Esophagus squamous epithelium (tissue), 5 donors: ENCODE measurements at regions not wholly inside any gene's neighbourhood (a gene's known extent, or its start where the extent isn't known, plus 50 kb on each side); places are given as distances from the start of the nearest gene placed in this dataset.
A peak's percentile ranks its signal among the peaks of the same experiment; 100 is the strongest.

Experiments used
- DNase-seq: peaks from one replicate; lab custom pipeline; 2025; lab: John Stamatoyannopoulos, UW
- H3K27ac ChIP-seq, 4 donors: fragments of 200-600 bp; sonication (generic); one replicate each; pipeline ENCODE4 v1.5.1; 2016 to 2019; ENCODE audit warnings: mild to moderate bottlenecking in 1 of 4
- H3K27me3 ChIP-seq, 4 donors: fragments of 200-600 bp; sonication (generic); 1 replicate in 3 of 4; 2 replicates in 1 of 4; pipeline versions ENCODE4 v1.5.1 to v1.6.0; 2017 to 2021; ENCODE audit warnings: antibody characterized with exemption in 1 of 4
- H3K36me3 ChIP-seq, 3 donors: fragments of 200-600 bp; sonication (generic); one replicate each; pipeline ENCODE4 v1.5.1; 2016 to 2019
- H3K4me1 ChIP-seq, 3 donors: fragments of 200-600 bp; sonication (generic); one replicate each; pipeline ENCODE4 v1.5.1; 2017 to 2019
- H3K4me3 ChIP-seq, 4 donors: fragments of 200-600 bp; sonication (generic); 1 replicate in 3 of 4; 2 replicates in 1 of 4; pipeline ENCODE4 v1.5.1; 2016 to 2019; ENCODE audit warnings: mild to moderate bottlenecking in 2 of 4, moderate library complexity in 1 of 4
- H3K9me3 ChIP-seq, 3 donors: fragments of 200-600 bp; sonication (generic); one replicate each; pipeline ENCODE4 v1.5.1; 2016 to 2019
- CTCF ChIP-seq, 6 experiments: fragments of 450-650 bp in 4 of 6; fragments of 200-600 bp in 2 of 6; sonication (generic) in 2 of 6; IDR thresholded peaks; one replicate each; pipeline ENCODE4 v1.5.1; 2016 to 2019; ENCODE audit warnings: antibody characterized with exemption in 6 of 6, mild to moderate bottlenecking in 4 of 6, moderate library complexity in 4 of 6
- POLR2A ChIP-seq, 4 donors: fragments of 450-650 bp; IDR thresholded peaks; one replicate each; pipeline ENCODE4 v1.6.1; 2017; ENCODE audit warnings: antibody characterized with exemption in 4 of 4, mild to moderate bottlenecking in 4 of 4, moderate library complexity in 3 of 4
- WGBS, 2 donors: methylation state at CpG; one replicate each; pipeline ENCODE4 v1.1.5; 2018; 5-methylcytosine and 5-hydroxymethylcytosine counted together
- intact Hi-C: fragments of 100-400 bp; cut with DNase I; formaldehyde crosslinking; loops from one replicate; pipeline ENCODE4 v1.15.0; 2022
- donor health status: DM: yes; HTN: yes; CAD: no.

- no peaks in the 10 kb centered on the region for H3K36me3 ChIP-seq
- H3K4me3 ChIP-seq = no peak overlapping the region
- peaks cover 0 to 21% (median 0%) of the 10 kb centered on the region in 3 donors for H3K4me1 ChIP-seq
- 83 to 87% methylated on average over 6 of the region's 6 CpGs for WGBS, 2 donors
- intact Hi-C loops = no loop called here
- H3K9me3 ChIP-seq = no peaks in the 10 kb centered on the region
- TF ChIP-seq CTCF (IDR thresholded peaks at IDR 0.05) (no peak), POLR2A (IDR thresholded peaks at IDR 0.05) (no peak)
- no peak for DNase-seq
- no peak overlapping the region for H3K27ac ChIP-seq
- no peaks in the 10 kb centered on the region for H3K27me3 ChIP-seq
Observed at GRCh38 chr1:244207042-244207934, 156.2 kb downstream of the ZBTB18 start.

GRCh38 chr1:244207935-244208244 lies 156.8 kb downstream of the ZBTB18 start:
- Histone ChIP-seq H3K4me3 (no peak overlapping the region), H3K4me1 (peaks cover 0 to 27% (median 5%) of the 10 kb centered on the region in 3 donors), H3K36me3 (no peaks in the 10 kb centered on the region), H3K27me3 (no peaks in the 10 kb centered on the region), H3K9me3 (no peaks in the 10 kb centered on the region), H3K27ac (no peak overlapping the region)
- no peak for DNase-seq
- intact Hi-C loops = no loop called here
- TF ChIP-seq CTCF (IDR thresholded peaks at IDR 0.05) (no peak), POLR2A (IDR thresholded peaks at IDR 0.05) (no peak)
- WGBS, 2 donors = 59 to 64% methylated on average over 2 of the region's 2 CpGs

- Histone ChIP-seq H3K27me3 (no peaks in the 10 kb centered on the region), H3K4me3 (no peak overlapping the region), H3K27ac (no peak overlapping the region), H3K9me3 (no peaks in the 10 kb centered on the region), H3K4me1 (peaks cover 0 to 39% (median 15%) of the 10 kb centered on the region in 3 donors), H3K36me3 (no peaks in the 10 kb centered on the region)
- no peak for TF ChIP-seq POLR2A (IDR thresholded peaks at IDR 0.05)
- no peak for TF ChIP-seq CTCF (IDR thresholded peaks at IDR 0.05)
- 37 to 40% methylated on average over 5 of the region's 5 CpGs for WGBS, 2 donors
- no peak for DNase-seq
- intact Hi-C loops = no loop called here
Observed at GRCh38 chr1:244209955-244210354, 158.9 kb downstream of the ZBTB18 start.

- DNase-seq = no peak
- Histone ChIP-seq H3K9me3 (no peaks in the 10 kb centered on the region), H3K27ac (peak overlapping the region in 2 of 4 donors; percentile 1 to 23), H3K27me3 (no peaks in the 10 kb centered on the region), H3K4me3 (no peak overlapping the region), H3K4me1 (peaks cover 0 to 39% (median 15%) of the 10 kb centered on the region in 3 donors), H3K36me3 (no peaks in the 10 kb centered on the region)
- intact Hi-C loops = no loop called here
- TF ChIP-seq CTCF (IDR thresholded peaks at IDR 0.05) (peak in 3 of 6 experiments; percentile 8 to 47 (median 9)), POLR2A (IDR thresholded peaks at IDR 0.05) (no peak)
- WGBS, 2 donors = 88 to 90% methylated on average over 12 to 24 of the region's 28 CpGs
Observed at GRCh38 chr1:244210884-244211558, 159.9 kb downstream of the ZBTB18 start.

- WGBS, 2 donors = 32 to 66% methylated on average over 5 of the region's 5 CpGs
- no peak overlapping the region for H3K4me3 ChIP-seq
- no peaks in the 10 kb centered on the region for H3K27me3 ChIP-seq
- H3K9me3 ChIP-seq = no peaks in the 10 kb centered on the region
- H3K27ac ChIP-seq = peak overlapping the region in 2 of 4 donors; percentile 23 to 58
- TF ChIP-seq POLR2A (IDR thresholded peaks at IDR 0.05) (no peak), CTCF (IDR thresholded peaks at IDR 0.05) (no peak)
- intact Hi-C loops = no loop called here
- no peaks in the 10 kb centered on the region for H3K36me3 ChIP-seq
- no peak for DNase-seq
- peaks cover 0 to 39% (median 15%) of the 10 kb centered on the region in 3 donors for H3K4me1 ChIP-seq
Observed at GRCh38 chr1:244211559-244211944, 160.5 kb downstream of the ZBTB18 start.
